BJ (cell line): ENCODE measurements at regions not wholly inside any gene's neighbourhood (a gene's known extent, or its start where the extent isn't known, plus 50 kb on each side); places are given as distances from the start of the nearest gene placed in this dataset.

Source experiments
- CTCF ChIA-PET: fragments of 350-600 bp; formaldehyde crosslinking; extraction: SDS; loops from one replicate; lab custom pipeline; 2021; ENCODE audit warnings: antibody characterized with exemption, inconsistent platforms; lab: Yijun Ruan, JAX
- POLR2A ChIA-PET: fragments of 300-600 bp; sonication (Branson Sonifier 250); formaldehyde crosslinking; extraction: SDS; loops from one replicate; lab custom pipeline; 2021; ENCODE audit warnings: antibody characterized with exemption; lab: Charles Lee
- DNase-seq: peaks from one replicate; pipeline ENCODE4 v3.0.0-alpha.2; 2011; ENCODE audit warnings: low read depth
- H3K27me3 ChIP-seq: 2 replicates; pipeline ENCODE4 v1.6.0; 2011; ENCODE audit warnings: low read length; ENCODE audit not compliant: control insufficient read depth, insufficient read depth
- H3K36me3 ChIP-seq: 2 replicates; pipeline ENCODE4 v1.5.1; 2011; ENCODE audit warnings: low read length; ENCODE audit not compliant: control insufficient read depth, insufficient read depth
- H3K4me3 ChIP-seq: 2 replicates; pipeline ENCODE4 v1.5.1; 2011; ENCODE audit warnings: low read depth, mild to moderate bottlenecking, control low read depth, low read length
- CTCF ChIP-seq: IDR thresholded peaks from 2 replicates; pipeline ENCODE4 v1.5.1; 2011; ENCODE audit warnings: low read depth, mild to moderate bottlenecking, control low read depth, inconsistent platforms, low read length, moderate library complexity; ENCODE audit not compliant: insufficient read depth

- Histone ChIP-seq H3K4me3 (no peak overlapping the region), H3K36me3 (no peaks in the 10 kb centered on the region), H3K27me3 (no peaks in the 10 kb centered on the region)
- no peak for TF ChIP-seq CTCF
- CTCF ChIA-PET = no interaction called here
- POLR2A ChIA-PET = no interaction called here
- no peak for DNase-seq
Observed at GRCh38 chr14:48748151-48748675, 838.0 kb downstream of the RPS29 start.

GRCh38 chr14:48747561-48748089, 838.6 kb downstream of the RPS29 start:
- CTCF ChIA-PET = no interaction called here
- TF ChIP-seq CTCF = no peak
- H3K36me3 ChIP-seq = no peaks in the 10 kb centered on the region
- no peak for DNase-seq
- POLR2A ChIA-PET = no interaction called here
- no peaks in the 10 kb centered on the region for H3K27me3 ChIP-seq
- no peak overlapping the region for H3K4me3 ChIP-seq

- ChIA-PET POLR2A (no interaction called here), CTCF (interaction anchor here (1.3 kb wide), 1 partner anchor 13 kb away, joined by 3 read pairs; no protein-coding TSS in a partner anchor)
- H3K27me3 ChIP-seq = no peaks in the 10 kb centered on the region
- H3K4me3 ChIP-seq = no peak overlapping the region
- no peak for DNase-seq
- no peak for TF ChIP-seq CTCF
- H3K36me3 ChIP-seq = no peaks in the 10 kb centered on the region
Observed at GRCh38 chr14:48744202-48744601, 842.0 kb downstream of the RPS29 start.

GRCh38 chr14:48738186-48738925, 847.8 kb downstream of the RPS29 start:
- ChIA-PET POLR2A (no interaction called here), CTCF (no interaction called here)
- H3K4me3 ChIP-seq = no peak overlapping the region
- H3K36me3 ChIP-seq = no peaks in the 10 kb centered on the region
- TF ChIP-seq CTCF = no peak
- no peak for DNase-seq
- no peaks in the 10 kb centered on the region for H3K27me3 ChIP-seq

- CTCF ChIA-PET = no interaction called here
- no peak overlapping the region for H3K4me3 ChIP-seq
Observed at GRCh38 chr14:48735607-48736006, 850.6 kb downstream of the RPS29 start.

More at GRCh38 chr14:48735607-48736006, 850.6 kb downstream of the RPS29 start:
- DNase-seq = no peak
- no peaks in the 10 kb centered on the region for H3K36me3 ChIP-seq
- TF ChIP-seq CTCF = no peak
- POLR2A ChIA-PET = no interaction called here
- no peaks in the 10 kb centered on the region for H3K27me3 ChIP-seq
